Ascending aorta (tissue), 2 donors: ENCODE measurements at regions not wholly inside any gene's neighbourhood (a gene's known extent, or its start where the extent isn't known, plus 50 kb on each side); places are given as distances from the start of the nearest gene placed in this dataset.

Source experiments
- DNase-seq, 2 donors: peaks; one replicate each; pipeline ENCODE4 v3.0.0-alpha.2; 2019; ENCODE audit warnings: low spot score in 2 of 2
- H3K27ac ChIP-seq, 2 donors: fragments of 200-600 bp; sonication (generic); one replicate each; pipeline ENCODE4 v1.5.1; 2016 to 2017; ENCODE audit warnings: mild to moderate bottlenecking in 1 of 2
- H3K27me3 ChIP-seq: fragments of 200-600 bp; sonication (generic); one replicate; pipeline ENCODE4 v1.5.1; 2017
- H3K36me3 ChIP-seq, 2 donors: fragments of 200-600 bp; sonication (generic); one replicate each; pipeline ENCODE4 v1.5.1; 2016
- H3K4me1 ChIP-seq, 2 donors: fragments of 200-600 bp; sonication (generic); one replicate each; pipeline ENCODE4 v1.5.1; 2016 to 2017; ENCODE audit warnings: mild to moderate bottlenecking in 1 of 2
- H3K4me3 ChIP-seq, 2 donors: fragments of 200-600 bp; sonication (generic); one replicate each; pipeline ENCODE4 v1.5.1; 2016 to 2017; ENCODE audit warnings: mild to moderate bottlenecking in 1 of 2
- H3K9me3 ChIP-seq, 2 donors: fragments of 200-600 bp; sonication (generic); one replicate each; pipeline ENCODE4 v1.5.1; 2016
- CTCF ChIP-seq, 3 experiments: fragments of 200-600 bp in 2 of 3; fragments of 450-650 bp in 1 of 3; sonication (generic) in 2 of 3; IDR thresholded peaks; one replicate each; pipeline ENCODE4 v1.5.1; 2016 to 2019; ENCODE audit warnings: antibody characterized with exemption in 3 of 3, mild to moderate bottlenecking in 1 of 3, moderate library complexity in 1 of 3
- intact Hi-C: fragments of 100-400 bp; cut with DNase I; formaldehyde crosslinking; loops from one replicate; pipeline ENCODE4 v1.15.1; 2023

DNA sequence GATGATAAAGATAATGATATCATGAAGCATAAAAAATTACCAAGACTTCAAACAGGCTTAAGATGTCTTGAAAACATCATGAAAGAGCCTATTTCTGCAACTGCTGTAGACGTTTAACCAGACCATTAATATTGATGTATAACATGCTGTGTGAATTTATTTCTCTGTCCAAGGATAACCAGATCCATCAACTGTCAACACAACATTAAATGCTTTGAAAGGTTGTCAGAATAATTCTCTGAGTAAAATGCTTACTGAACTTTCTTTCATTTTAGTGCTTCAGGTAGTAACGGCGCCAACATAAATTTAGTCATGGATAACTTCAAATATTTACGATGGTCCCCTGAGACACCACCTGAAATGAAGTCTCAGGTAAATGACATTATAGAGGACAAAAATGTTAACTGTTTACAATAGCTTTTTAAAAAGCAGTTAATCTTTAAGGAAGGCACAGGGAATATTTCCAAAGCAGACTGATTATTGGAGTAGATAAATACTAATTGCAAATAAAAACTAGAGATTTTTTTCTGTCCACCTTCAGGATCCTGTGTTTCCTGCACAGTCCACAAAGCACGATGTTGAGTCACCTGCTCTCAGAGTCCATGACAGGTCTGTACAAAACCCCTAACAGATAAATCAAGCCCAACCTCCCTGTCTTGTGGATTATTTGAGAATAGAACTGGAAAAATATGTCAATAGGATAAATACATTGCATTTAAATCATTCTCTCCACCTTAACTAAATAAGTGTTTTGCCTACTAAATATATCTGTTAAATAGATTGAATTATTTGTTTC, 1213.2 kb downstream of the XPNPEP1 start:
- H3K27ac ChIP-seq, result no peak overlapping the region
- peaks cover 0 to 7% of the 10 kb centered on the region in 2 donors for H3K9me3 ChIP-seq
- intact Hi-C loops, result no loop called here
- H3K27me3 ChIP-seq, result no peaks in the 10 kb centered on the region
- no peaks in the 10 kb centered on the region for H3K36me3 ChIP-seq
- H3K4me1 ChIP-seq, result no peaks in the 10 kb centered on the region
- no peak overlapping the region for H3K4me3 ChIP-seq
- no peak for TF ChIP-seq CTCF (IDR thresholded peaks at IDR 0.05)
- no peak for DNase-seq

DNA sequence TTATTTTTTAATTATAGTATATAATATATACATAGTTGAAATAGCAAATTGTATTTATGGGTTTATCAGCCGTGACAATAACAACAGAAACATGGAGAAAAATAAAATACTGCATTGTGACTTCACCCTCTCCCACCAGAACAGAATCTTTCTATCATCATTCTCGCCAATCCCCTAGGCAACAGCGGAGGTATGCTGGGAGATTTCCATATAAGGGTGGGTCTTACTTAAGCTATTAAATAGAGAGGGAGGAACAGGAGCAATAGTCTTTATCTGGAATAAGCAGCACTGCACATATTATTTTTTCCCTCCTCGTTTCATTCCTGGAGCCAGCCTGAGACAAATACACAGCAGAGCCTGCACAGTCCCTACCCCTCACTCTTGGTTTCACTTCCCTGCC, 1214.9 kb downstream of the XPNPEP1 start:
- intact Hi-C loops, result no loop called here
- peaks cover 0 to 3% of the 10 kb centered on the region in 2 donors for H3K9me3 ChIP-seq
- H3K27me3 ChIP-seq, result no peaks in the 10 kb centered on the region
- no peaks in the 10 kb centered on the region for H3K36me3 ChIP-seq
- H3K4me1 ChIP-seq, result no peaks in the 10 kb centered on the region
- no peak for DNase-seq
- TF ChIP-seq CTCF (IDR thresholded peaks at IDR 0.05), result no peak
- H3K27ac ChIP-seq, result no peak overlapping the region
- no peak overlapping the region for H3K4me3 ChIP-seq

DNA sequence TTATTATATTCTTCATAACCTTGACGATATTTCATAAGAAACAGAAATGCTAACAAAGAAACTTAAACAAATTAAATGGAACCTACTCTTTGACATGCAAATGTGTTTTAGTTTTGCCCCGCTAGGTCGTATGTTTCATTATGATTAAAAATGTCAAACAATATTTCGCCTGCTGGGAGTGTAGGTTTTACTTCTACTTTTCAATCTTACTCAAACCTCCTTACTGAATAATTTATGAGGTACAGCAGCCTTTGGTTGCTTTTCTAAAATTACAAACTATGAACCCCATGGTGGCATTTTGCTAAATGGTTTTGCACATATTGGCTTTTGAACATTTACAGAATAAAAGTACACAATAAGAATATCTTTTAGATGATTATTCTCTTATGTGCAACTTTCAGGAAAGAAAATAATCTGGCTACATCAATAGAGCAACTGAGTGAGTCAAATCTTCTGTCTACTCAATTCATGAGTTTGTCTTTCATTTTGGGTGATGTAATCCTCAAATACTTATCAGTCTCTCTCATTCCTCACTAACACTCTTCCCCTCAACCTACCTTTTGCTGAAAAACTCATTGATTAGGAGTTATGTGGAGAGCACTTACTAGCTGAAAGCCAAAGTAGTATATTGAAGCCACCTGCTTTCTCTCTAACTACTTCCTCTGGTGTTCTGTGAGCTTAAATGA, 1226.4 kb downstream of the XPNPEP1 start:
- no peak for TF ChIP-seq CTCF (IDR thresholded peaks at IDR 0.05)
- Histone ChIP-seq H3K36me3 (no peaks in the 10 kb centered on the region), H3K27me3 (no peaks in the 10 kb centered on the region), H3K4me3 (no peak overlapping the region), H3K4me1 (no peaks in the 10 kb centered on the region), H3K27ac (no peak overlapping the region), H3K9me3 (no peaks in the 10 kb centered on the region)
- DNase-seq, result no peak
- intact Hi-C loops, result no loop called here

GRCh38 chr10:108691126-108691525, 1232.2 kb downstream of the XPNPEP1 start:
- intact Hi-C loops, result no loop called here
- no peak overlapping the region for H3K4me3 ChIP-seq

DNA sequence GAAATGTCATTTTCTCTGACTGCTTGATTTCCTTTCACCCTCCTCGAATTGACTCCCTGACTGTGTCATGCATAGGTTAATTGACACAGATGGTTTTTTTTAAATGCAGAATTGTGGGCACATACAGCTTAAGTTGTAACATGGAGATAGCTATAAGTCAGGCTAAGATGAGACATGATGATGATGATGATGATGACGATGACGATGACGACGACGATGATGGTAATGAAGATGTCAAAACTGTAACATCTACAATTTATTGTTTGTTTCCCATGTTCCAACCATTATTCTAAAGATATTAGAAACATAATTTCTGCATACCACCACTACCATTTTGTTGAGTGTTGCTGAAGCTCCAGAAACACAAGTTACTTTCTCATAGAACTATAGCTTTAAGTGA, 1232.8 kb downstream of the XPNPEP1 start:
- no peak for TF ChIP-seq CTCF (IDR thresholded peaks at IDR 0.05)
- Histone ChIP-seq H3K9me3 (no peaks in the 10 kb centered on the region), H3K27ac (no peak overlapping the region), H3K27me3 (no peaks in the 10 kb centered on the region), H3K4me3 (no peak overlapping the region), H3K4me1 (no peaks in the 10 kb centered on the region), H3K36me3 (no peaks in the 10 kb centered on the region)
- no peak for DNase-seq
- intact Hi-C loops, result no loop called here

More at GRCh38 chr10:108691126-108691525, 1232.2 kb downstream of the XPNPEP1 start:
- H3K36me3 ChIP-seq, result no peaks in the 10 kb centered on the region
- H3K27me3 ChIP-seq, result no peaks in the 10 kb centered on the region
- no peaks in the 10 kb centered on the region for H3K4me1 ChIP-seq
- no peak for TF ChIP-seq CTCF (IDR thresholded peaks at IDR 0.05)
- H3K27ac ChIP-seq, result no peak overlapping the region
- H3K9me3 ChIP-seq, result no peaks in the 10 kb centered on the region
- no peak for DNase-seq
